ENCODE measurements at regions not wholly inside any gene's neighbourhood (a gene's known extent, or its start where the extent isn't known, plus 50 kb on each side); places are given as distances from the start of the nearest gene placed in this dataset.
A peak's percentile ranks its signal among the peaks of the same experiment; 100 is the strongest.
"Not testable (repeated sequence)": the region's sequence is repeated elsewhere in the genome, so short reads cannot be mapped to it uniquely, and the experiment has no call there.

GRCh38 chr3:152688313-152688712 lies 146.6 kb upstream of the P2RY1 start:
- intact Hi-C loops (cut with DNase I) = no loop called here
- Histone ChIP-seq H3K4me1 (no peaks in the 10 kb centered on the region), H3K36me3 (no peaks in the 10 kb centered on the region), H3K4me3 (no peak overlapping the region), H3K9me3 (peaks cover 0 to 24% (median 0%) of the 10 kb centered on the region in 11 donors), H3K27ac (no peak overlapping the region), H3K27me3 (no peaks in the 10 kb centered on the region)
- 50 to 74% methylated on average over 5 of the region's 5 CpGs for WGBS, 2 donors
- DNase-seq (no peak), ATAC-seq (no peak)
- no peak for TF ChIP-seq CTCF (IDR thresholded peaks at IDR 0.05)

DNA sequence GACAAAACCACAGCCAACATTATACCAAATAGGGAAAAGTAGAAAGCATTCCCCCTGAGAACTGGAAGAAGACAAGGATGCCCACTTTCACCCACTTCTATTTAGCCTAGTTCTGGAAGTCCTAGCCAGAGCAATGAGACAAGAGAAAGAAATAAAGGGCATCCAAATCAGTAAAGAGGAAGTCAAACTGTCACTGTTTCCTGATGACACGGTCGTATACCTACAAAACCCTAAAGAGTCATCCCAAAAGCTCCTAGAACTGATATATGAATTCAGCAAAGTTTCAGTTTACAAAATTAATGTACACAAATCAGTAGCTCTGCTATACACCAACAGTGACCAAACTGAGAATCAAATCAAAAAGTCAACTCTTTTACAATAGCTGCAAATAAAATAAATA lies 142.6 kb upstream of the P2RY1 start:
- H3K4me3 ChIP-seq; H3K4me1 ChIP-seq; ATAC-seq; DNase-seq; intact Hi-C loops (cut with DNase I); H3K27me3 ChIP-seq; H3K36me3 ChIP-seq; H3K27ac ChIP-seq: not testable (repeated sequence)
- H3K9me3 ChIP-seq = peaks cover 0 to 24% (median 0%) of the 10 kb centered on the region in 11 donors
- 73 to 77% methylated on average over 2 of the region's 2 CpGs for WGBS, 2 donors

DNA sequence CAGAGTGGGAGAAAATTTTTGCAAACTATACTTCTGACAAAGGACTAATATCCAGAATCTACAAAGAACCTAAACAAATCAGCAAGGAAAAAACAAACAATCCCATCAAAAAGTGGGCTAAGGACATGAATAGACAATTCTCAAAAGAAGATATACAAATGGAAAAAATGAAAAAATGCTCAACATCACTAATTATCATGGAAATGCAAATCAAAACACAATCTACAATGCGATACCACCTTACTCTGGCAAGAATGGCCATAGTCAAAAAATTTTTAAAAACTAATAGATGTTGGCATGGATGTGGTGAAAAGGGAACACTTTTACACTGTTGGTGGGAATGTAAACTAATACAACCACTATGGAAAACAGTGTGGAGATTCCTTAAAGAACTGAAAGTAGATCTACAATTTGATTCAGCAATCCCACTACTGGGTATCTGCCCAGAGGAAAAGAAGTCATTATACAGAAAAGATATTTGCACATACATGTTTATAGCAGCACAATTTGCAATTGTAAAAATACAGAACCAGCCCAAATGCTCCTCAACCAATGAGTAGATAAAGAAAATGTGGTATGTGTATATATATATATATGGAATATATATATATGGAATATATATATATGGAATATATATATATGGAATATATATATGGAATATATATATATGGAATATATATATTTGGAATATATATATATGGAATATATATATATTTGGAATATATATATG lies 141.2 kb upstream of the P2RY1 start:
- H3K27ac ChIP-seq; intact Hi-C loops (cut with DNase I); ATAC-seq; H3K36me3 ChIP-seq; DNase-seq; H3K4me3 ChIP-seq; H3K27me3 ChIP-seq; H3K4me1 ChIP-seq: not testable (repeated sequence)
- 95 to 100% methylated on average over 1 of the region's 1 CpG for WGBS, 2 donors
- H3K9me3 ChIP-seq = peaks cover 0 to 24% (median 0%) of the 10 kb centered on the region in 11 donors

DNA sequence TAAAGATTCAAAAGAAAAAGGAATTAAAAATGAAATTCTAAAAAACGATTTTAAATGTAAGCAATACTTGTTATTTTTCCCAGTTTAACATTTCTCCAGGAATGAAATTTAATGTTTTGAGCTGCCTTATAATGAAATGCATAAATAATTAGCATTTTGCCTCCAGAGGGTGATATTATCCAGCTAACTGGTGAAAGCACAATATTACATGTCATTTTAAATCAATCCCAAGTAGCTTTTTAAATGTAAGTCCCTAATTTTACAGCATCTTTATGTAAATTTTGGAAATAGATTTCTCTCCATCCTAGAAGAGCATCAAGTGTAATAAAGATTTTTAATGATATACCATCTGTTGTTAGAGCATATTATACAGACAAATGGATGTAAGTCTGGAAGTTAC lies 139.1 kb upstream of the P2RY1 start:
- intact Hi-C loops (cut with DNase I) = loop anchor here in 2 of 10 donors (5.0 kb wide), 2 partner anchors 261 to 266 kb away; no protein-coding TSS in a partner anchor
- DNase-seq = no peak
- H3K4me3 ChIP-seq = no peak overlapping the region
- no peaks in the 10 kb centered on the region for H3K36me3 ChIP-seq
- H3K9me3 ChIP-seq = peaks cover 0 to 11% (median 0%) of the 10 kb centered on the region in 11 donors
- H3K4me1 ChIP-seq = no peaks in the 10 kb centered on the region
- H3K27ac ChIP-seq = no peak overlapping the region
- H3K27me3 ChIP-seq = no peaks in the 10 kb centered on the region
- no peak for ATAC-seq
- WGBS, 2 donors = 54 to 61% methylated on average over 1 of the region's 1 CpG
- TF ChIP-seq CTCF (IDR thresholded peaks at IDR 0.05) = peak in 4 of 9 donors; percentile 20 to 32 (median 28)

DNA sequence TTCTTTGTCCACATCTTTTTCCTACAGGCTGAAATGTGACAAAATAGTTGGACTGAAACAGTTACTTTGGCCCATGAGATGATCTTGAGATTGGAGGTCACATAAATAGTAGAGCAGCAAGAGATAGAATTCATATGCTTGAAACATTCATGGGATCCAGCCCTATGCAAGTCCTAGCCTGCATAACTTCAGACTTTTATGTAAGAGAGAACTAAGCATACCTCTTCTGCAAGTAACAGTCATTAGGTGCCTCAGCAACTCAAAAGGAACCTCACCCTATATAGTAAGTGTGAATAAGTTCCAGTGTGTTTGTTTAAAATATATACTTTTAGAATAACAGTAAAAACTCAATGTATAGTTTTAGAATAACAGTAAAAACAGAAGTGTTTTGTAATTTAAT lies 138.0 kb upstream of the P2RY1 start:
- H3K27ac ChIP-seq = no peak overlapping the region
- no peaks in the 10 kb centered on the region for H3K27me3 ChIP-seq
- no peak for TF ChIP-seq CTCF (IDR thresholded peaks at IDR 0.05)
- H3K9me3 ChIP-seq = peaks cover 0 to 4% (median 0%) of the 10 kb centered on the region in 11 donors
- intact Hi-C loops (cut with DNase I) = loop anchor here in 2 of 10 donors (5.0 kb wide), 2 partner anchors 260 to 265 kb away; no protein-coding TSS in a partner anchor
- no peak for DNase-seq
- no peak overlapping the region for H3K4me3 ChIP-seq
- no peak for ATAC-seq
- no peaks in the 10 kb centered on the region for H3K4me1 ChIP-seq
- H3K36me3 ChIP-seq = no peaks in the 10 kb centered on the region
